IPS-18c (cell line): ENCODE measurements at regions not wholly inside any gene's neighbourhood (a gene's known extent, or its start where the extent isn't known, plus 50 kb on each side); places are given as distances from the start of the nearest gene placed in this dataset.
"Not testable (repeated sequence)": the region's sequence is repeated elsewhere in the genome, so short reads cannot be mapped to it uniquely, and the experiment has no call there.

Experiments
- H3K4me3 ChIP-seq: 2 replicates; pipeline ENCODE4 v1.7.0; 2013; ENCODE audit warnings: low read depth, mild to moderate bottlenecking, low read length, moderate library complexity; ENCODE audit not compliant: insufficient read depth
- H3K9me3 ChIP-seq: one replicate; pipeline ENCODE4 v1.6.1; 2013; ENCODE audit warnings: mild to moderate bottlenecking, low read length, moderate library complexity; ENCODE audit not compliant: control insufficient read depth, insufficient read depth

DNA sequence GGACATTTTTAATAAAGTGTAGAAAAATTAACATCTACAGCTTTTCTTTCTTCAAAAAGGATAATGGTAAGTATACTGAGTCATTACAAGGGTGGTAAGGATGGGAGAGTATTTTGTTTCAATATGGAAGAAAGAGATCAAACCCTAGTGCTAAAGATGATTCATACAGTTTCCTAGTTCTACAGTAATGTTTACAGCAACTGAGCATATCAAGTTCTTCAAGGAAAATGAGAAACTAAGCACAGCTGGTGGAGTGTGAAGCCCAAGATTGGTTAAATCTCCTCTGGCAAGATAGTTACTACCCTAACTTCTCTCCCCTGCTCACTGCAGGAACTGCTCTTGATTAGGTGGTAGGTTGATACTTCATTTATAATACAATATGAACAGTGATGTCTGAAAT is 467.5 kb downstream of the XIRP2 start:
- Histone ChIP-seq H3K9me3 (no peaks in the 10 kb centered on the region), H3K4me3 (no peak overlapping the region)

DNA sequence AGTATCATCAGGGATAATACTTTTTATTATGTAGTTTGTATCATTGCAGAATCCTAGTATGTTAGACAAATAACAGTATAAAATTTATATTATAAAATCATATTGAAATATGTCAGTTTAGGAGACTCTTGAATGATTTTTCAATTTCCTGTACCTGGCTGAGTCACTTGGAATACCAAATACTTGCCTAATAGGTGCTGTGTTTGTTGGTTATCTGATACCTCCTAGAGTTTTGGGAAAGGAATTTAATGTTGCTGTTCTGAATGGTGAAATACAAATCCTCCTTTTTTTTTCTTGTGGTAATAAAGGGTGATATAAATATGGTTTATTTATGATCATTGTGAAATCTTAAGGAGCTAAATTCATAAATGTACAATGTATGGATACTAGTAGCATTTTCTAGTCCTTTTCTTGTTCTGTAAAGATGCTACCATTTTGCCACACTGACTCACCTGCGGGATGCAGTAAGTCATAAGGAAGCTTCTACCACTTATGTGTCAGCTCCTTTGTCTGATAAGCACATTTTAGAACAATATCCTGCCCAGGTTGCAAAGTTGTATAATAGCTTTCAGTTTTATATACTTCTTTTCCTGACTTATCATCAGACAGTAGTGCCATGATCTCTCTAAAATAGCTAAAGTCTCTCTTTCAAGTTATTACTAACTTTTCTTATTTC is 465.5 kb downstream of the XIRP2 start:
- H3K9me3 ChIP-seq: no peaks in the 10 kb centered on the region
- H3K4me3 ChIP-seq: no peak overlapping the region

DNA sequence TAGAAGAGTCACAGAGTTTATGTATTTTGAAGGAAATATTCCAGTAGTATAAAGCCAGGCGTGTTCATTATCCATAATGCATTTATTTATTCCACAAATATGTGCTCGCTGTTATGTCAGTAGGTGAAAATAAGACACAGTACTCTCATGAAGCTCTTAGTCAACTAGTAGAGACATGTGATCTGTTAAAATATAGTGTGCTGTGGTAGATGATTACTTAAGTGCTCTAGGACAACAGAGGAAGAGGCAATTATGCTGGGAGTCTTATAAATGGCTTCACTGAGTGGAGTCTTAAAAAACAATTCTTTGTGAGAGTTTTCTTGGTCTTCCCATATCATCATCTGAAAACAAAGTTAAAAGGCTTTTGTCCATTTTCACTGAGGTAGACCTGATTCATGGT is 457.3 kb downstream of the XIRP2 start:
- no peak overlapping the region for H3K4me3 ChIP-seq
- H3K9me3 ChIP-seq: no peaks in the 10 kb centered on the region

DNA sequence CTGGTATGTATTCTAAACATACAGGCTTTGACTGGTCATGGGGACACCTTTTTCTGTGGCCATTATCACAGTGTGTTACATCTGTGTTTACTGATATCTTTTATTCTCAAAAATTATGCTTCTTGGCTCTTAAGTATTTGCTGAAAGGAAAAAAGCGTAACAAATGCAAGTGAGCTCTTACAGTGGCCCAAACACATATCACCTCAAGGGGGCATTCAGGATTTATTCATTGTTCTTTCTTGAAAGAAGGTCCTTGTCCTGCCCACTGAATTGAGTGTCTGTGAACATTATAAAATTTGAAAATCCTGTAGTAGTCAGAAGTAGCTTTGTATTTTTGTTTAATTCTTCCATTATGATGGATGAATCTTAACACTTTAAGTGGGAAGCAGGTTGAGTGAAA is 454.5 kb downstream of the XIRP2 start:
- H3K4me3 ChIP-seq: no peak overlapping the region
- no peaks in the 10 kb centered on the region for H3K9me3 ChIP-seq

DNA sequence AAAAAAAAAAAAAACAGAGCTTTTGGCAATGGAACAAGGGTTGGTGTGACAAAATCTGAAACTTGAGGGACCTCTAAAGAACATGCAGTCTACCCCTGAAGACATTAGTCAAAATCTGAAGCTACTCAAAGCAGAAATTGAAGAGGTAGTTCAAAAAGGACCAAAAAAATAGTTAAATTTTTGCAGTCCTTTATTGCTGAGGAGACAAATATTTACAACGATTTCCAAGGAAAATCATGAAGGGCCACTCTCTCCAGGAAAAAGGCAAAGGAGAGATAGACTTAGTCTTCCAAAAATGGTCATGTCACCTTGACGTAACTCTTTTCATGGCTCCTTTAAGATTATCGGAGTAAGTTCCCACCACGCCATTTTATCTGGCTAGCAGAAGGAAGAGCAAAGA is 452.0 kb downstream of the XIRP2 start:
- H3K9me3 ChIP-seq: no peaks in the 10 kb centered on the region

DNA sequence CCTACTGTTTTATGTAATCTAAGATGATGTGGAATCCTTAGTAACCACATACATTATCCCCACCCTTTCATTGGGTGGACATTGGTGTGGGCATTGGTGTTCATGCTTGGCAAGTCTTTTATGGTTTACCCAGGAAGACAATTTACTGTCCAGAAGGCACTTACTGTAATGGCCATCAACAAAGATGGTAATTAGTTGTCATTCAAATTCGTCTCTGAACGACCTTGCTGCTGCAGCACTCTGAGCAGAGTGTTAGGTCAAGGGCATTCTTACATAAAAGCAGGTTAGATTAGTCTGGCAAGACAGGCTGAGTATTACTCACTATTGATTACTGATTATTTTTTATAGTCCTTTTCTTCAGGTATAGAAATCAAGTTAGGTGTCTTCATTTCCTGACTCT is 447.9 kb downstream of the XIRP2 start:
- no peak overlapping the region for H3K4me3 ChIP-seq

More for the DNA sequence above, 452.0 kb downstream of the XIRP2 start:
- H3K4me3 ChIP-seq: no peak overlapping the region

DNA sequence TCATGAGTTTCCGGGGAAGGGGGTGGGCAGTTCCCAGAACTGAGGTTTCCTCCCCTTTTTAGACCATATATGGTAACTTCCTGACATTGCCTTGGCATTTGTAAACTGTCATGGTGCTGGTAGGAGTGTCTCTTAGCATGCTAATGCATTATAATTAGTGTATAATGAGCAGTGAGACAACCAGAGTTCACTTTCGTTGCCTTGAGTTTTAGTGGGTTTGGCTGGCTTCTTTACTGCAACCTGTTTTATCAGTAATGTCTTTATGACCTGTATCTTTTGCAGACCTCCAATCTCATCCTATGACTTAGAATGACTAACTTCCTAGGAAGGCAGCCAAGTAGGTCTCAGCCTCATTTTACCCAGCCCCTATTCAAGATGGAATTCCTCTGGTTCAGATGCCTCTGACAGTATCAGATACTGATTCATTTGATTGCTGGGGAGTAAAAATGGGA is 447.3 kb downstream of the XIRP2 start:
- H3K4me3 ChIP-seq: no peak overlapping the region
- no peaks in the 10 kb centered on the region for H3K9me3 ChIP-seq

More for the DNA sequence above, 447.9 kb downstream of the XIRP2 start:
- H3K9me3 ChIP-seq: no peaks in the 10 kb centered on the region

DNA sequence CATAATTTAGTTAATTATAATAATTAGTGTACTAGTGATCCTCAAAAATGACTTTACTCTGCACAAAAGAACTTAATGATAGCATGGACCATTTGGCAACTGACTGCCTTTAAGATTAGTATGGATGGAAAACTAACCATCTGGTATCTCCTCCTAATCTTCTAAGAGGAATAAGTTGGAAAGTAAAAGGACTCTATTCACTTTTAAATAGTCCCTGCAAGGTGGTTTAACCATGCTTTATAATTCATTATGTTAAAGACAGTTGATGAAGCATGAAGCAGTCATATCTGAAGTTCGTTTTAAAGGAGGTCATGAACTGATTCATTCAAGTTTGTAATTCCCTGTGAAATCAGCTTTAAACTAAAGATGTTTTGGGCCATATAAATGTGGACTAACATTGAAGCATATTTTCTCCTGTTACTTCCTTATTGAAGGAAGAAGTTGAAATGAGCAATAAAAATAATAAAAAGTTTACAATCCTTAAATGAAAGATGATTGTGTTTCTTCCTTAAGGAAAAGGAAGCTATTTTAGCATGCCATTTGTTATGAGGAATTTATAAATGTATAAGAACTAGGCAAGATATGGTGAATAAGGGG is 446.0 kb downstream of the XIRP2 start:
- H3K9me3 ChIP-seq: no peaks in the 10 kb centered on the region
- no peak overlapping the region for H3K4me3 ChIP-seq

DNA sequence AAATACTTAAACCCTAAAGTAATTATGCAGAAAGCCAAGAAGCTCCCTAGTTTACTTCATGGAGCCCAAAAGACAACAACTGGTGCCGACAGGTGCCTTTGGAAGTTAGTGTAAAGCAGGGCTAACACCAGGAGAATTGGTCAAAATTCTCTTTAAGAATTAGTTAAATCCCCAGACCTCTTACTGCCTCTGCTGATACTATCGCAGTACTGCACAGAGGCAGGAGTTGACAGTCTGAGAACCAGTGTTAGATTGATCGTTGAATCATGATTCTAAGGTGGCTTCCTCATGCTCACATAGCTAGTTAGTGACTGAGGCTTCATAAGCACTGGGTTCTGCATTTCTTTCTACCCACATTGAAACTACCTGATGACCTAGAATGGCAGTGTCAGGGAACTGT is 445.0 kb downstream of the XIRP2 start:
- Histone ChIP-seq H3K4me3 (no peak overlapping the region), H3K9me3 (no peaks in the 10 kb centered on the region)

DNA sequence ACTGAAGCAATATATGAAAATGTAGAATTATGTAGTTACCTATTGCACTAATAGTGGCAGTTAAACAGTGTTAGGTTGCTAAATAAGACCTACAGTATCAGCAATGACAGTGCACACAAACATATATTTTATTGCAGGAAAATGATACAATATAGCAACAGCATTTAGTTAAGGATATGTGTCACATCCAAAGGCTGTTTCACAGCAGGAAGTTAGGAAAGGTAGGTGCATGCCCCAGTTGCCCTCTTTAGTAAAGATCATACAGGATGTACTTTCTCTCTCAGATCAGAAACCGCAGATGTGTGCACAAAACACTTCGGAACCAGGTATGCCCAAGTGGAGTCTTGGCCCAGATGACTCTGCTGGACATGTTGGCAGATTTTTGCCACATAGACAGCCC is 444.1 kb downstream of the XIRP2 start:
- H3K9me3 ChIP-seq: no peaks in the 10 kb centered on the region

DNA sequence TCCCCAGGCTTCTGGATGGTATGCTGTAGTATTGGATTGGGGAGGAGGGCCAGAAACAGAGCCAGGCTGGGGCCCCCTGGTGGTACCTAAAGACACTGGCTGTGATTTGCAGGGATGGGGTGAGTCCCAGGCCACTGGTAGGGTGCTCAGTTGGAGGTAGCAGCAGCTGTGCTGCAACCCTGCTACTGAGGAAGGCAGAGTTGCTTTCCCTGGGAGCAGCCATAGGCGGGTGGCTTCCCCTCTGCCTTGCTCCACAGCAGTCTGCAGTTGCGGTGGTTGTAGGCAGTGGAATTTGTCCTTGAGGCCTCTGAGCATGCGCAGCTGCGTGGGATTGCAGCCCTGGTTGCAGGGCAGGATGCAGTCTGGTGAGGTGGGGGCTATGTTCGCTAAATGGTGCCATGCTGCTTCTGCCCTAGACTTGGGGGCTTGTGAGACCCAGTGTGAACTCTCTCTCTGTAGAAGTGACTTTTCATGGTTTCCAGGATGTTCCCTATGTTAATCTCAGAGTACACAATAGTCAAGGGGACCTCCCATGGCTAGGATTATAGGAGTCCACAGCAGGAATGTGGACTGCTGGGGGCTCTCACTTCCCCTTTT is 443.5 kb downstream of the XIRP2 start:
- peak overlapping the region; percentile 25; the same call in 1 of the 2 replicates for H3K4me3 ChIP-seq

More for the DNA sequence above, 444.1 kb downstream of the XIRP2 start:
- no peak overlapping the region for H3K4me3 ChIP-seq

DNA sequence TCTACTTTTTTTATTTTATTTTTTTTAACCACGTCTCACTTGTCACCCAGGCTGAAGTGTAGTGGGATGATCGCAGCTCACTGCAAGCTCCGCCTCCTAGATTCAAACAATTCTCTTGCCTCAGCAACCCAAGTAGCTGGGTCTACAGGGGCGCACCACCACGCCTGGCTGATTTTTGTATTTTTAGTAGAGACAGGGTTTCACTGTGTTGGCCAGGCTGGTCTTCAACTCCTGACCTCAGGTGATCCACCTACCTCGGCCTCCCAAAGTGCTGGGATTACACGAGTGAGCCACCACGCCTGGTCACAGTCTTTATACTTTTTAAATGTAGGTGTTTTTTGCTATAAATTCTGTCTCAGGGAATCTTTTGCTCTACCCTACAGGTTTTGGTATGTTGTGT is 440.5 kb downstream of the XIRP2 start:
- H3K4me3 ChIP-seq, H3K9me3 ChIP-seq: not testable (repeated sequence)

More for the DNA sequence above, 443.5 kb downstream of the XIRP2 start:
- no peaks in the 10 kb centered on the region for H3K9me3 ChIP-seq

DNA sequence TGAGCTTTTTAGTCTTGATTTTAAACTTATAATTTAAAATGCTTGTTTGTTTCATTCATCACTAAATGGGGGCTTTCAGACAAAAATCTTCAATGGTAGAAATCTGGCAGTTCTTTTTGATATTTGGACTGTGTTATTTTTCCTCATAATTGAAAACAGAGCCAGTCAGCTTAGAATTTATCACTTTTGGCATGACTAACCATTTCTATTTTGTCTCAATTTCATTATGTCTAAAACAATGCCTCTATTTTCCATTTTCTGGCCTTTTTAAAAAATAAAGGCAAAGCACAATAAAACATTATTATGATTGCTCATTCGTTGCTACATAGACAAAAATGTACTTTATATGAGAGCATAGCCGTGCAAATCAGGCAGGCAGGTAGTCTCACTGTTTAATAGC is 434.5 kb downstream of the XIRP2 start:
- no peak overlapping the region for H3K4me3 ChIP-seq

DNA sequence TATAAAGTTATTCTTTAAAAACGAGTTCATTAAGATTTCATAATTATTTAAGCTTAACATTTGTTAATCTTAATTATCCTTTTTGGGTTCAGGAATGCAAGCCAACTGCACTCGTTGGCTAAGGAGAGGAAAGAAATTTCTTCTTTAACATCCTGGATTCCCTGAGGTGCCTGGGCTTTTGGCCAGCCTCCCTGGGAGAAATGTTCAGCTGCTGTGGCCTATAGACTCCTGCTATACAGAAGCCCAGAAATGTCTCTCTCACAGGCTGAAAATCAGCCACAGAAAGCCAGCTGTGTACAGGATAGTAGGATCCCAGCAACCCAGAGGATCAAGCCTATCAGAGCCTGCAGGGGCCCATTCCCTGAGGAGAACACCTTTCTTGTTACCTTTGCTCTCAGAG is 430.3 kb downstream of the XIRP2 start:
- H3K9me3 ChIP-seq: peaks cover 4% of the 10 kb centered on the region

More for the DNA sequence above, 434.5 kb downstream of the XIRP2 start:
- H3K9me3 ChIP-seq: no peaks in the 10 kb centered on the region

DNA sequence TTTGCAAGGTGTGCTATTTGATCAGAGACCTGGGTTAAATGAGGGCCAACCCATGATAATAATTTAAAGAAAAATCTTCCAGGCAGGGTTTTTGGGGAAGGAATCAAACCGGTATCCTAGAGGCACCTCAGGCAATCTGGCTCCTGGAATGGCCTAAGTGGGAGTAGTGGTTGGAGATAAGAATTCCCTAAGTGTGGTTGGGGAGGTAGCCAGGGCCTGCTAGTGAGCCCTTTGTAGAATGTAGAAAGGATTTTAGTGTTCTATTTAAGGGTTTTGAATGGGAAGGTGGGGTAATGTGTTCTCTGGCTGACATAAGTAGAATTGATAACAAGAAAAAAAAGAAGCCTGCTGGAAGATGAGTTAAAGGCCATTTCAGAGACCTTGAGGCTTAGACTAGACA is 422.2 kb downstream of the XIRP2 start:
- no peaks in the 10 kb centered on the region for H3K9me3 ChIP-seq
- H3K4me3 ChIP-seq: no peak overlapping the region

More for the DNA sequence above, 430.3 kb downstream of the XIRP2 start:
- H3K4me3 ChIP-seq: no peak overlapping the region
